Epithelial cell of proximal tubule (primary cell): ENCODE measurements at regions not wholly inside any gene's neighbourhood (a gene's known extent, or its start where the extent isn't known, plus 50 kb on each side); places are given as distances from the start of the nearest gene placed in this dataset.
"Not testable (repeated sequence)": the region's sequence is repeated elsewhere in the genome, so short reads cannot be mapped to it uniquely, and the experiment has no call there.

Source experiments
- DNase-seq: peaks from one replicate; pipeline ENCODE4 v3.0.0-alpha.2; 2011; ENCODE audit warnings: low read depth
- H3K4me3 ChIP-seq: 2 replicates; pipeline ENCODE4 v1.5.1; 2011; ENCODE audit warnings: low read depth, mild to moderate bottlenecking, low read length
- TF ChIP-seq, protein P1 (sequence below): conservative IDR thresholded peaks from 2 replicates; pipeline ENCODE4 v1.5.1; 2012; ENCODE audit warnings: low read depth, mild to moderate bottlenecking, low read length

DNA sequence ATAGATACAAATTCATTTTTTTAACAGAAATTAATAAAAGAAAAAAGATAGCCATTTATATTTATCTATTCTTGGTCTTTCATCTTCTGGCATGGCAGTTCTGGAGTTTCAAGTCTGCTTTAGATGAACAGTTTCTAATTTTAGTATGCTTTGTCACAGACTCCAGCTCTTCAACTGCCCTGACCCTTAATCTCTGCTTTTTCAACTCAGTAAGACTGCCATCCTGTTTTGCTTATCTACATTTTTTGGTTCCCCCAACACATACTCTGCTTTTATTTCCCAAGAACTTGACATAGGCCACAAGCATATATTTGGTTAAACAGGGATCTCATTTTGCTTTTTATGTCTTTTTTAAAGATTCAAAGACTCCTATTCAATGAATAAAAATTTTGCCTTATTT lies 309.3 kb upstream of the KCND2 start:
- TF ChIP-seq, protein P1, sequence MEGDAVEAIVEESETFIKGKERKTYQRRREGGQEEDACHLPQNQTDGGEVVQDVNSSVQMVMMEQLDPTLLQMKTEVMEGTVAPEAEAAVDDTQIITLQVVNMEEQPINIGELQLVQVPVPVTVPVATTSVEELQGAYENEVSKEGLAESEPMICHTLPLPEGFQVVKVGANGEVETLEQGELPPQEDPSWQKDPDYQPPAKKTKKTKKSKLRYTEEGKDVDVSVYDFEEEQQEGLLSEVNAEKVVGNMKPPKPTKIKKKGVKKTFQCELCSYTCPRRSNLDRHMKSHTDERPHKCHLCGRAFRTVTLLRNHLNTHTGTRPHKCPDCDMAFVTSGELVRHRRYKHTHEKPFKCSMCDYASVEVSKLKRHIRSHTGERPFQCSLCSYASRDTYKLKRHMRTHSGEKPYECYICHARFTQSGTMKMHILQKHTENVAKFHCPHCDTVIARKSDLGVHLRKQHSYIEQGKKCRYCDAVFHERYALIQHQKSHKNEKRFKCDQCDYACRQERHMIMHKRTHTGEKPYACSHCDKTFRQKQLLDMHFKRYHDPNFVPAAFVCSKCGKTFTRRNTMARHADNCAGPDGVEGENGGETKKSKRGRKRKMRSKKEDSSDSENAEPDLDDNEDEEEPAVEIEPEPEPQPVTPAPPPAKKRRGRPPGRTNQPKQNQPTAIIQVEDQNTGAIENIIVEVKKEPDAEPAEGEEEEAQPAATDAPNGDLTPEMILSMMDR: no peak
- H3K4me3 ChIP-seq: no peak overlapping the region
- DNase-seq: no peak

DNA sequence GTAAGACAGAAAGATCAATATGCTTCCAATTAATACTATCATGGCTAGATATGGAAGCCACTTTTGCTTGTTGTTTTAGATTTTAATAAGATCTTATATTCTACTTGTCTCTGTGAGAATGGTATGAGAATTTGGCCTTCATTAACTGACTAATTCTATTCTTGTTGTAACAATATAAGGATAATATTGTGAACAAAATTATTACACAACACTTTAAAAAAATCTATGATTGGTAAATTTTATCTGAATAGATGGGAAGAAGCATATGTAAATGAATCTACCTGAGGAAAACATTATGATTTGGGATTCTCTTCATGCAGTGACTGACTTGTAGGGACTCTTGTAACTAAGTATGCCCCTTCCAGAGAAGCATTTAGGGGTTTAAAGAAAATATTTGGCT lies 308.9 kb upstream of the KCND2 start:
- H3K4me3 ChIP-seq: no peak overlapping the region
- no peak for DNase-seq
- TF ChIP-seq, protein P1: no peak

DNA sequence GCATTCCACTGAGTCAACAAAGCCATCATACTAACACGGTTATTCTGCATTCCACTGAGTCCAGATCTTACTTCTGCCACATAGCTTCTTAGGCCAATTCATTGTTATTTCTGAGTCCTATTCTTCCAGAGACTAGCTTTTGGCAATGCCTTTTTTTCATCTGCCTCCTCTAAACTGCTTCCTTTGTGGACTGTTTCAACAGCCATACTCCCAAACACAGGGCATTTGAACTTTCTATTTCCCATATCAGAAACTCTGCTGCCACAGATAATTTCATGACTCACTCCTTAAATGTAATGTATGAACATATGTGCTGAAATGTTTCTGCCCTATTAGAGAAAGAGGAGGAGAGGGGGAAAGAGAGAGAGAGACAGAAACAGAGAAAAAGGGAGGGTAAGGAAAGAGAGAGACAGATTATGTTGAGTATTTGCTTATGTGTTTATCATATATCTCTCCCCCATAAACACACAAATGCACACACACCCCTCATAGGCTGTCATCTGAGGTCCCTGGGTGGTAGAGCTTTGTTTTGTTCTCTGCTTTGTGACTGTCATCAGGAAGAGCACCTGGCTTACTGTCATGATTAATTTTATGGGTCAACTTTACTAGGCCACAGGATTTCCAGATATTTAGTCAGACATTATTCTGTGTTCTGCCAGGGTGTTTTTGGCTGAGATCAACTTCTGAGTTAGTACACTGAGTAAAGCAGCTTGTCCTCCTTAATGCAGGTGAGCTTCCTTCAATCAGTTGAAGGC lies 308.0 kb upstream of the KCND2 start:
- TF ChIP-seq, protein P1: no peak
- H3K4me3 ChIP-seq: no peak overlapping the region
- no peak for DNase-seq

DNA sequence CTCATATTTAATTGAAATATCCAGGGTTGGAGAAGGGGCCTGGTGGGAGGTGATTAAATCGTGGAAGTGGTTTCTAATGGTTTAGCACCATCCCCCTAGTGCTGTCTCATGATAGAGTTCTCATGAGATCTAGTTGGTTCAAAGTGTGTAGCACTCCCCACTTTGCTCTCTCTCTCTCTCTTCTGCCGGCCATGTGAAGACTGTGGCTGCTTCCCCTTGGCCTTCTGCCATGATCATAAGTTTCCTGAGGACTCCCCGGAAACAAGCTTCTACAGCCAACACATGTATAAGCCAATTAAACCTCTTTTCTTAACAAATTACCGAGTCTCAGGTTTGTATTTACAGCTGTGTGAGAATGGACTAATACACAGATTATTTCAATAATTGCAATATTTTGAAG lies 305.8 kb upstream of the KCND2 start:
- DNase-seq: no peak
- H3K4me3 ChIP-seq: no peak overlapping the region
- TF ChIP-seq, protein P1: no peak

DNA sequence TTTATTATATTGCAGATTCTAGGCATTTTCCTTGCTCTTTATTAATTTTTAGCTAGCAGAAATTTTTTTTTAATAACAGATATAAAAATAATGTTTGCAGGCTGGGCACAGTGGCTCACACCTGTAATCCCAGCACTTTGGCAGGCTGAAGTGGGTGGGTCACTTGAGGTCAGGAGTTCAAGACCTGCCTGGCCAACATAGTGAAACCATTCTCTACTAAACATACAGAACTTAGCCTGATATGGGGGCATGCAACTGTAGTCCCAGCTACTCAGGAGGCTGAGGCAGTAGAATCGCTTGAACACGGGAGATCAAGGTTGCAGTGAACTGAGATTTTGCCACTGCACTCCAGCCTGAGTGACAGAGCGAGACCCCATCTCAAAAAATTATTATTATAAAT lies 304.6 kb upstream of the KCND2 start:
- not testable (repeated sequence) for H3K4me3 ChIP-seq, DNase-seq

DNA sequence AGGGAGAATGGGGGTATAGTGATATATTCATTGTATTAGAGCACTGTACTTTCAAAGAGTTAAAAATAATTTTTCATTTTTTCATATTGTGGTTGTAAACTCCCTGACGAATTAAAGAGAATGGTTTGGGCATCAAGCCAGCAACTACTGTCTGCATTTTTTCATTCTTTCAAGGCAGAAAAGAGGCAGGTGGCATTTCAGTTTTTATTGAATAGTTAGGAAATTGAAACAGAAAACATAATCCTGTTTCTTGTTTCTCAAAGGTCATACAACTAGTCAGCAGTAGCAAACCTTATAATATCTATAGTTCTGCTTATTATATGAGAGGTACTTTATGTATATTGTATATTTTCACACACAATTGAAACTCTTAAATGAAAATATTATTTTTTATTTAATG lies 303.9 kb upstream of the KCND2 start:
- no peak overlapping the region for H3K4me3 ChIP-seq
- TF ChIP-seq, protein P1: no peak
- no peak for DNase-seq

DNA sequence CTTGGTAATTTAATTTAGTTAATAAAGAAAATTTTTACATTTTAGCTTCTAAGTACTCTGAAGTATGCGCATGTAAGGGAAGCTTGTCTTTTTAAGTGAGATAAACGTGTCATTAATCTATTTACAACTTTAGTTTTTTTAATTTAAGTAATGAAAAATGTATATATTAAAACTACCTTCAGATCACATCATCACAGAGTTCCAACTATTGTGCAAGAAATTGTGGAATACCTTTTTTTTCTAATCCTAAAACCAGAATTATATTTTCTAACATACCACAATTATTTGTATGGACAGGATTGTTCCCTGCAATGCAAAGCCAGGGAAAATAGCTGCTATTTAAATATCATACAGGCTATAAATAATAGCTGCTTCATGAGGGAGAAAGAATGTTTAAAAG lies 303.2 kb upstream of the KCND2 start:
- no peak for DNase-seq
- TF ChIP-seq, protein P1: no peak
- H3K4me3 ChIP-seq: no peak overlapping the region
